ENCODE measurements at regions not wholly inside any gene's neighbourhood (a gene's known extent, or its start where the extent isn't known, plus 50 kb on each side); places are given as distances from the start of the nearest gene placed in this dataset.

DNA sequence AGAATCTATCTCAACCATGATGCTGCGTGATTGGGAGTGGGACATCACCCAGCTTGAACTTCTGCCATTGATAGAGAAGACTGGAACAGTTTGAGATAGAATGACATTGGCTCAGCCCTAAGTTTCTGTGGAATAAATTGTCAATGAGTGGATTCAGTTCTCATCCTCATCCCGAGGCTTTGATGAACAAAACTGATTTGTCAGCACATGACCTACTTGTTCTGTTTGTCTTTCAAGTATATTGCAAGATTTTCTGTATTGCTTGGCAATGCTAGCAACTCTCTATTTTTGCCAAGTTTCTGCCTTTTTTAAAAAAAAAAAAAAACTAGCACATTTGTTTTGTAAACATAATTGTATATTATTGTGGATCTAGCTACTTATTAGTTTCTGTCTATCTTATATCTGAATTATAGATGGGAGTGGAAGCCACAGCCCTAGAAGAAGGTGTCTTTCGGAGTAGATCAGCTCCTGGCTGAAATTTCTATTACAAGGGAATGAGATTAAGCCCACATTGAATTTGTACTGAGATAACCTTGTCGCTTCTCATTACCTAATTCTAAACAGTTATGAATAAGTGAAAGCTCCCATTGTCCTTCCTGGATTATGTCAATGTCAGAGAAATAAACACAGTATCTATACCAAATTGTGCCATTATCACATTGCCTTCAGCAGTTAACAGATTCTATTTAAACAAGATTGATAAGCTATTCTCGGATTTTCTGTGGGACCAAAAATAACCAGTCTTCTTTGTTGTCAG lies 166.1 kb downstream of the TNFSF13B start:
- no peak for TF ChIP-seq CTCF (conservative IDR thresholded peaks at IDR 0.05)
- Mint-ChIP-seq H3K4me3 (no peak overlapping the region), H3K27ac (no peak overlapping the region), H3K4me1 (ENCODE audit: unreplicated experiment) (no peaks in the 10 kb centered on the region), H3K36me3 (no peaks in the 10 kb centered on the region), H3K27me3 (no peaks in the 10 kb centered on the region), H3K9me3 (no peaks in the 10 kb centered on the region)
- DNase-seq (ENCODE audit: extremely low spot score, unreplicated experiment), result no peak

- no peaks in the 10 kb centered on the region for H3K4me1 Mint-ChIP-seq (ENCODE audit: unreplicated experiment)
- H3K27ac Mint-ChIP-seq, result no peak overlapping the region
- no peaks in the 10 kb centered on the region for H3K27me3 Mint-ChIP-seq
- H3K36me3 Mint-ChIP-seq, result no peaks in the 10 kb centered on the region
- no peaks in the 10 kb centered on the region for H3K9me3 Mint-ChIP-seq
- no peak for DNase-seq (ENCODE audit: extremely low spot score, unreplicated experiment)
- TF ChIP-seq CTCF (conservative IDR thresholded peaks at IDR 0.05), result no peak
- H3K4me3 Mint-ChIP-seq, result no peak overlapping the region
Measured at GRCh38 chr13:108437496-108437895, 168.0 kb downstream of the TNFSF13B start.

GRCh38 chr13:108439556-108439955 lies 170.0 kb downstream of the TNFSF13B start:
- no peak for TF ChIP-seq CTCF (conservative IDR thresholded peaks at IDR 0.05)
- Mint-ChIP-seq H3K4me3 (no peak overlapping the region), H3K27me3 (no peaks in the 10 kb centered on the region), H3K27ac (no peak overlapping the region), H3K9me3 (no peaks in the 10 kb centered on the region), H3K4me1 (ENCODE audit: unreplicated experiment) (no peaks in the 10 kb centered on the region), H3K36me3 (no peaks in the 10 kb centered on the region)
- no peak for DNase-seq (ENCODE audit: extremely low spot score, unreplicated experiment)

- no peak for TF ChIP-seq CTCF (conservative IDR thresholded peaks at IDR 0.05)
- Mint-ChIP-seq H3K9me3 (no peaks in the 10 kb centered on the region), H3K27me3 (no peaks in the 10 kb centered on the region), H3K4me1 (ENCODE audit: unreplicated experiment) (no peaks in the 10 kb centered on the region), H3K36me3 (no peaks in the 10 kb centered on the region), H3K27ac (no peak overlapping the region), H3K4me3 (no peak overlapping the region)
- no peak for DNase-seq (ENCODE audit: extremely low spot score, unreplicated experiment)
Measured at GRCh38 chr13:108444448-108444847, 174.9 kb downstream of the TNFSF13B start.

- no peak for TF ChIP-seq CTCF (conservative IDR thresholded peaks at IDR 0.05)
- H3K36me3 Mint-ChIP-seq, result no peaks in the 10 kb centered on the region
- no peaks in the 10 kb centered on the region for H3K4me1 Mint-ChIP-seq (ENCODE audit: unreplicated experiment)
- H3K27me3 Mint-ChIP-seq, result no peaks in the 10 kb centered on the region
- no peak for DNase-seq (ENCODE audit: extremely low spot score, unreplicated experiment)
- H3K9me3 Mint-ChIP-seq, result no peaks in the 10 kb centered on the region
- H3K27ac Mint-ChIP-seq, result no peak overlapping the region
- H3K4me3 Mint-ChIP-seq, result no peak overlapping the region
Measured at GRCh38 chr13:108448891-108449290, 179.4 kb downstream of the TNFSF13B start.

Measured in type B pancreatic cell (in vitro differentiated cells).